ENCODE measurements at regions not wholly inside any gene's neighbourhood (a gene's known extent, or its start where the extent isn't known, plus 50 kb on each side); places are given as distances from the start of the nearest gene placed in this dataset.

DNA sequence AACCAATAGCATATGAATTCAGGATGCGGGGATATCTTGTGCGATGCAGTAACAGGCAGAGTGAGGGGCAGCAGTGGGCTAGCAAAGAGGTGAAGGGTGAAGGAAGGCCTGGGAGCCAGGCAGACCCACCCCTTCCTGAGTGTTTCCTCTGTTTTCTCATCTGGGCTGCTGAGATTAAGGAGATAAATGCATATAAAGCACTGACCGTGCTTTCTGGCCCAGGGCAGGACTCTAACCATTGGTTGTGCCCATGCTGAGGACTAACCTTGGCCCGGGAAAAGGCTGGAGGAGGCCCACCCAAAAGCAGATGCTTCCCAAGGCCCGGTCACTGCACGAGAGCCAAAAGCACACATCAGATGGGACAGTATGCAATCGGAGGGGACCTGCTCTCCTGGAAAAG lies 87.6 kb downstream of the PSMG1 start:
- TF ChIP-seq, protein P1, sequence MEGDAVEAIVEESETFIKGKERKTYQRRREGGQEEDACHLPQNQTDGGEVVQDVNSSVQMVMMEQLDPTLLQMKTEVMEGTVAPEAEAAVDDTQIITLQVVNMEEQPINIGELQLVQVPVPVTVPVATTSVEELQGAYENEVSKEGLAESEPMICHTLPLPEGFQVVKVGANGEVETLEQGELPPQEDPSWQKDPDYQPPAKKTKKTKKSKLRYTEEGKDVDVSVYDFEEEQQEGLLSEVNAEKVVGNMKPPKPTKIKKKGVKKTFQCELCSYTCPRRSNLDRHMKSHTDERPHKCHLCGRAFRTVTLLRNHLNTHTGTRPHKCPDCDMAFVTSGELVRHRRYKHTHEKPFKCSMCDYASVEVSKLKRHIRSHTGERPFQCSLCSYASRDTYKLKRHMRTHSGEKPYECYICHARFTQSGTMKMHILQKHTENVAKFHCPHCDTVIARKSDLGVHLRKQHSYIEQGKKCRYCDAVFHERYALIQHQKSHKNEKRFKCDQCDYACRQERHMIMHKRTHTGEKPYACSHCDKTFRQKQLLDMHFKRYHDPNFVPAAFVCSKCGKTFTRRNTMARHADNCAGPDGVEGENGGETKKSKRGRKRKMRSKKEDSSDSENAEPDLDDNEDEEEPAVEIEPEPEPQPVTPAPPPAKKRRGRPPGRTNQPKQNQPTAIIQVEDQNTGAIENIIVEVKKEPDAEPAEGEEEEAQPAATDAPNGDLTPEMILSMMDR (IDR thresholded peaks at IDR 0.05), result no peak
- no peak for TF ChIP-seq POLR2AphosphoS5 (IDR thresholded peaks at IDR 0.05; ENCODE audit: low read depth, low read length)
